Spleen (tissue), 7 donors: ENCODE measurements at regions not wholly inside any gene's neighbourhood (a gene's known extent, or its start where the extent isn't known, plus 50 kb on each side); places are given as distances from the start of the nearest gene placed in this dataset.

Experiments used
- POLR2AphosphoS5 ChIP-seq, 3 donors: sonication (generic); formaldehyde crosslinking; IDR thresholded peaks; one replicate each; pipeline ENCODE4 v1.5.1; 2017; ENCODE audit warnings: antibody characterized with exemption in 3 of 3
- TF ChIP-seq, protein P1 (sequence below), 11 experiments: fragments of 200-600 bp in 7 of 11; fragments of 450-650 bp in 4 of 11; sonication (generic) in 4 of 11; IDR thresholded peaks in 8 of 11; conservative IDR thresholded peaks in 3 of 11; 1 replicate in 7 of 11; 2 replicates in 4 of 11; pipeline versions ENCODE4 v1.4.0 to v1.8.0; 2016 to 2021; ENCODE audit warnings: antibody characterized with exemption in 11 of 11, inconsistent platforms in 4 of 11, mild to moderate bottlenecking in 1 of 11
- donor health status: DM: no; HTN: no; CAD: no; lungs with moderate emphysema.
- donor health status: DM: no; HTN: no; CAD: no.
- donor health status: DM: no; HTN: no; CAD: no.

DNA sequence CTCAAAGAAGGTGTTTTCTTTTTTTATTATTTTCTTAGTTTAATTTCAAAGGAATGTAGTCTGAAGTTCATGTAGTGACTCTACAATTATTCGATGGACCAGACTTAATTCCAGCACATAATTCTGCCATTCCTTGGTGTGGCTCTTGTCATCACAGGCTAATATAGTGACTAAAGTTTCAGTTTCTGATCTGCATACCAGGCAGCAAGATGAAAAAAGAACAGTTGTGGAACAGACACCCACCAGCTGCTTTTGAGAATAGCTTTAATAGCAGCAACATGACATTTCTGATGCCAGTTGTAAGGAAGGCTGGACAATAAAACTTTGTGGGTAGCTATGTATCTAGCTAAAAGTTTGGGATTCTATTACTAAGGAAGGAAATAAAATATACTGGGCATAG lies 676.3 kb upstream of the GRAMD2B start:
- TF ChIP-seq POLR2AphosphoS5 (IDR thresholded peaks at IDR 0.05), result no peak
- TF ChIP-seq, protein P1, sequence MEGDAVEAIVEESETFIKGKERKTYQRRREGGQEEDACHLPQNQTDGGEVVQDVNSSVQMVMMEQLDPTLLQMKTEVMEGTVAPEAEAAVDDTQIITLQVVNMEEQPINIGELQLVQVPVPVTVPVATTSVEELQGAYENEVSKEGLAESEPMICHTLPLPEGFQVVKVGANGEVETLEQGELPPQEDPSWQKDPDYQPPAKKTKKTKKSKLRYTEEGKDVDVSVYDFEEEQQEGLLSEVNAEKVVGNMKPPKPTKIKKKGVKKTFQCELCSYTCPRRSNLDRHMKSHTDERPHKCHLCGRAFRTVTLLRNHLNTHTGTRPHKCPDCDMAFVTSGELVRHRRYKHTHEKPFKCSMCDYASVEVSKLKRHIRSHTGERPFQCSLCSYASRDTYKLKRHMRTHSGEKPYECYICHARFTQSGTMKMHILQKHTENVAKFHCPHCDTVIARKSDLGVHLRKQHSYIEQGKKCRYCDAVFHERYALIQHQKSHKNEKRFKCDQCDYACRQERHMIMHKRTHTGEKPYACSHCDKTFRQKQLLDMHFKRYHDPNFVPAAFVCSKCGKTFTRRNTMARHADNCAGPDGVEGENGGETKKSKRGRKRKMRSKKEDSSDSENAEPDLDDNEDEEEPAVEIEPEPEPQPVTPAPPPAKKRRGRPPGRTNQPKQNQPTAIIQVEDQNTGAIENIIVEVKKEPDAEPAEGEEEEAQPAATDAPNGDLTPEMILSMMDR (IDR thresholded peaks at IDR 0.05 in 8 of 11, conservative IDR thresholded peaks at IDR 0.05 in 3 of 11), result no peak
